ENCODE measurements at regions not wholly inside any gene's neighbourhood (a gene's known extent, or its start where the extent isn't known, plus 50 kb on each side); places are given as distances from the start of the nearest gene placed in this dataset.

DNA sequence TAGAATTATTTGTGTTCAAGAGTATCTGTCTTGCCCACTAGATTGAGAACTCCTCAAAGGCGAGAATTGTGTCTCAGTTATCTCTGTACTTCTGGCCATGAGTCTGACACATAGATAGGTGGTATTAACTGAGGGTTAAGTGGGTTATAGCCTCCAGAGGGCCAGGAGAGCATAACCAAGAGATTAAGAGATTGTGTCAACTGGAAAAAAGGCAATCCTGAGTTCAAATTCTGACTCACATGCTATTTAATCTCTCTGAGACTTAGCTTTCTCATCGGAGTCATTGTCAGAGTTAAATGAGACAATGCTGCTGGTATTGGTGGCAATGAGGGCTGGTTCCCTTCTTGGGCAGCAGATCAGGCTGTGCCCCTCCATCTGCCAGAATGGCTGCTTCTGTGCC is 330.9 kb downstream of the TNS1 start:
- TF ChIP-seq, protein P1, sequence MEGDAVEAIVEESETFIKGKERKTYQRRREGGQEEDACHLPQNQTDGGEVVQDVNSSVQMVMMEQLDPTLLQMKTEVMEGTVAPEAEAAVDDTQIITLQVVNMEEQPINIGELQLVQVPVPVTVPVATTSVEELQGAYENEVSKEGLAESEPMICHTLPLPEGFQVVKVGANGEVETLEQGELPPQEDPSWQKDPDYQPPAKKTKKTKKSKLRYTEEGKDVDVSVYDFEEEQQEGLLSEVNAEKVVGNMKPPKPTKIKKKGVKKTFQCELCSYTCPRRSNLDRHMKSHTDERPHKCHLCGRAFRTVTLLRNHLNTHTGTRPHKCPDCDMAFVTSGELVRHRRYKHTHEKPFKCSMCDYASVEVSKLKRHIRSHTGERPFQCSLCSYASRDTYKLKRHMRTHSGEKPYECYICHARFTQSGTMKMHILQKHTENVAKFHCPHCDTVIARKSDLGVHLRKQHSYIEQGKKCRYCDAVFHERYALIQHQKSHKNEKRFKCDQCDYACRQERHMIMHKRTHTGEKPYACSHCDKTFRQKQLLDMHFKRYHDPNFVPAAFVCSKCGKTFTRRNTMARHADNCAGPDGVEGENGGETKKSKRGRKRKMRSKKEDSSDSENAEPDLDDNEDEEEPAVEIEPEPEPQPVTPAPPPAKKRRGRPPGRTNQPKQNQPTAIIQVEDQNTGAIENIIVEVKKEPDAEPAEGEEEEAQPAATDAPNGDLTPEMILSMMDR (IDR thresholded peaks at IDR 0.05; ENCODE audit: insufficient read depth, low read length, poor library complexity, severe bottlenecking): no peak
- no peak for TF ChIP-seq EZH2phosphoT487 (conservative IDR thresholded peaks at IDR 0.05; ENCODE audit: low read length)

All from SU-DHL-6 (cell line).